ENCODE measurements at regions not wholly inside any gene's neighbourhood (a gene's known extent, or its start where the extent isn't known, plus 50 kb on each side); places are given as distances from the start of the nearest gene placed in this dataset.

DNA sequence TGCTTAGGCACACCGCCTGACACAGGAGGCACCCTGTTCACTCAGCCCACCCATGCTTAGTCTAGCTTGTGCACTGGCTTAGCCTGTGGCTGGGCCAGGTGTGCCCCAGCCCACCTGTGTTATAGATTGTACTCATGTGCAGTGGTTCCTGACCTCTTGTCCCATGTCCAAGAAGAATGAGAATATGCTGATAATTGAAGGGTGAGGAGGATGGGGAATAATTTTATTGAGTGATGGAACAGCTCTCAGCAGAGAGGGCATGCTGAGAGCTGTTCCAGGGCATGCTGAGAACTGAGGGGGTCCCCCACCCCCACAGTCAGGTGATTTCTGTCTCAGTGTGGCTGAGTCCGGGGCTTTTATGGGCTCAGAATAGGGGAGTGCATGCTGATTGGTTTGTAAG lies 395.9 kb downstream of the FUT8 start:
- TF ChIP-seq CTCF (IDR thresholded peaks at IDR 0.05): no peak
- TF ChIP-seq POLR2AphosphoS5 (IDR thresholded peaks at IDR 0.05): no peak
- no peak for TF ChIP-seq EP300 (IDR thresholded peaks at IDR 0.05)
- no peak for TF ChIP-seq POLR2A (IDR thresholded peaks at IDR 0.05)
